Astrocyte of the cerebellum (primary cell): ENCODE measurements at regions not wholly inside any gene's neighbourhood (a gene's known extent, or its start where the extent isn't known, plus 50 kb on each side); places are given as distances from the start of the nearest gene placed in this dataset.

Experiments used
- DNase-seq: peaks from one replicate; pipeline ENCODE4 v3.0.0-alpha.2; 2011; ENCODE audit warnings: low read depth
- H3K4me3 ChIP-seq: 2 replicates; pipeline ENCODE4 v1.5.1; 2011; ENCODE audit warnings: mild to moderate bottlenecking, low read depth, low read length, moderate library complexity
- CTCF ChIP-seq: IDR thresholded peaks from 2 replicates; pipeline ENCODE4 v1.5.1; 2012; ENCODE audit warnings: low read length, low read depth, moderate library complexity, mild to moderate bottlenecking; ENCODE audit errors: missing control alignments
- in situ Hi-C: cut with HindIII; loops from 2 replicates; pipeline ENCODE4 v1.10.0; 2017; ENCODE audit warnings: low sequenced_read_pairs

- in situ Hi-C loops: no loop called here
- no peak for DNase-seq
- no peak for TF ChIP-seq CTCF
- no peak overlapping the region for H3K4me3 ChIP-seq
Measured at GRCh38 chr10:10346390-10347150, 671.1 kb upstream of the CELF2 start.

GRCh38 chr10:10350050-10350449, 667.6 kb upstream of the CELF2 start:
- in situ Hi-C loops: no loop called here
- no peak overlapping the region for H3K4me3 ChIP-seq
- no peak for DNase-seq
- no peak for TF ChIP-seq CTCF

- in situ Hi-C loops: no loop called here
- TF ChIP-seq CTCF: no peak
- DNase-seq: no peak
- H3K4me3 ChIP-seq: no peak overlapping the region
Measured at GRCh38 chr10:10351451-10351850, 666.2 kb upstream of the CELF2 start.

GRCh38 chr10:10353326-10353868, 664.3 kb upstream of the CELF2 start:
- no peak for TF ChIP-seq CTCF
- no peak overlapping the region for H3K4me3 ChIP-seq
- DNase-seq: no peak
- in situ Hi-C loops: no loop called here

GRCh38 chr10:10359263-10359662, 658.4 kb upstream of the CELF2 start:
- TF ChIP-seq CTCF: no peak
- in situ Hi-C loops: no loop called here
- DNase-seq: no peak
- H3K4me3 ChIP-seq: no peak overlapping the region

GRCh38 chr10:10361301-10361885, 656.3 kb upstream of the CELF2 start:
- H3K4me3 ChIP-seq: no peak overlapping the region
- in situ Hi-C loops: no loop called here
- no peak for TF ChIP-seq CTCF
- DNase-seq: no peak
